ENCODE measurements at regions not wholly inside any gene's neighbourhood (a gene's known extent, or its start where the extent isn't known, plus 50 kb on each side); places are given as distances from the start of the nearest gene placed in this dataset.

GRCh38 chr4:143084566-143084965, 100.2 kb upstream of the USP38 start:
- no peak for TF ChIP-seq CTCF (IDR thresholded peaks at IDR 0.05; ENCODE audit: borderline replicate concordance, extremely low read depth, low read length, poor library complexity, severe bottlenecking)
- TF ChIP-seq EZH2 (IDR thresholded peaks at IDR 0.05; ENCODE audit: borderline replicate concordance, low read depth, low read length, severe bottlenecking): no peak
